ENCODE measurements at regions not wholly inside any gene's neighbourhood (a gene's known extent, or its start where the extent isn't known, plus 50 kb on each side); places are given as distances from the start of the nearest gene placed in this dataset.

GRCh38 chr9:80787636-80788035 lies 901.7 kb downstream of the TLE1 start:
- no peak for TF ChIP-seq CTCF (IDR thresholded peaks at IDR 0.05)
- TF ChIP-seq POLR2A (IDR thresholded peaks at IDR 0.05) = no peak
